GM12878 (cell line): ENCODE measurements at regions not wholly inside any gene's neighbourhood (a gene's known extent, or its start where the extent isn't known, plus 50 kb on each side); places are given as distances from the start of the nearest gene placed in this dataset.

Source experiments
- ATAC-seq: fragments of 200-7000 bp; cut with Tn5 transposase; 3 replicates; pipeline ENCODE4 v1.9.1; 2020; ENCODE audit warnings: mild to moderate bottlenecking, moderate library complexity
- BruUV-seq: library from RNA; stranded (reverse); fragments of 400-500 nt; replicated peaks from 2 replicates; lab custom pipeline; 2021; lab: Mats Ljungman, UMichigan
- CTCF ChIA-PET: fragments of 300-600 bp; sonication (Branson Sonifier 250); formaldehyde crosslinking; extraction: SDS; loops from one replicate; lab custom pipeline; 2021; ENCODE audit warnings: inconsistent platforms; lab: Yijun Ruan, JAX
- POLR2A ChIA-PET: fragments of 350-600 bp; formaldehyde crosslinking; extraction: SDS; loops from one replicate; lab custom pipeline; 2021; ENCODE audit warnings: inconsistent platforms; lab: Charles Lee
- RAD21 ChIA-PET: fragments of 300-600 bp; sonication (Branson Sonifier 250); formaldehyde crosslinking; loops from one replicate; lab custom pipeline; 2023; ENCODE audit warnings: antibody characterized with exemption; ENCODE audit not compliant: unreplicated experiment; lab: Charles Lee
- SMC1A ChIA-PET: fragments of 300-600 bp; sonication (Branson Sonifier 250); formaldehyde crosslinking; loops from one replicate; lab custom pipeline; 2023; ENCODE audit not compliant: unreplicated experiment, uncharacterized antibody; lab: Charles Lee
- DNase-seq: peaks from one replicate; pipeline ENCODE4 v3.0.0-alpha.2; 2011; ENCODE audit warnings: low read depth, low spot score
- FAIRE-seq: peaks from 3 replicates; lab custom pipeline; 2011; peaks lifted over from hg19 to GRCh38; lab: Jason Lieb, UNC
- H2AFZ ChIP-seq: 2 replicates; pipeline ENCODE4 v1.6.0; 2011; ENCODE audit warnings: low read depth, low read length, control low read depth; ENCODE audit not compliant: control insufficient read depth
- H3K27ac ChIP-seq: 2 replicates; pipeline ENCODE4 v1.5.1; 2011; ENCODE audit warnings: control low read depth; ENCODE audit not compliant: control insufficient read depth, insufficient read depth
- H3K27me3 ChIP-seq, 2 experiments: replicated peaks in 1 of 2; 2 replicates each; pipeline versions ENCODE4 v1.6.0 to v1.6.1; 2011; ENCODE audit warnings: low read length in 1 of 2; ENCODE audit not compliant: control insufficient read depth in 2 of 2, insufficient read depth in 2 of 2
- H3K36me3 ChIP-seq, 2 experiments: 2 replicates each; pipeline ENCODE4 v1.5.1; 2011; ENCODE audit warnings: low read length in 1 of 2; ENCODE audit not compliant: control insufficient read depth in 2 of 2, insufficient read depth in 2 of 2
- H3K4me1 ChIP-seq: 2 replicates; pipeline ENCODE4 v1.6.1; 2011; ENCODE audit warnings: mild to moderate bottlenecking, low read length, moderate library complexity, mixed read lengths; ENCODE audit not compliant: control insufficient read depth, insufficient read depth
- H3K4me2 ChIP-seq: 2 replicates; pipeline ENCODE4 v1.6.0; 2011; ENCODE audit warnings: control low read depth; ENCODE audit not compliant: control insufficient read depth, insufficient read depth
- H3K4me3 ChIP-seq: fragments of 200-600 bp; sonication (generic); 2 replicates; pipeline ENCODE4 v1.5.1; 2016
- H3K79me2 ChIP-seq: 2 replicates; pipeline ENCODE4 v1.6.0; 2011; ENCODE audit warnings: low read length; ENCODE audit not compliant: control insufficient read depth, insufficient read depth
- H3K9ac ChIP-seq: 2 replicates; pipeline ENCODE4 v1.8.0; 2011; ENCODE audit warnings: low read length, control low read depth, mixed read lengths; ENCODE audit not compliant: control insufficient read depth, insufficient read depth
- H3K9me3 ChIP-seq: replicated peaks from 3 replicates; pipeline ENCODE4 v1.5.1; 2011; ENCODE audit warnings: mild to moderate bottlenecking, low read length; ENCODE audit not compliant: control insufficient read depth, insufficient read depth
- H4K20me1 ChIP-seq: 2 replicates; pipeline ENCODE4 v1.6.0; 2011; ENCODE audit not compliant: control insufficient read depth, insufficient read depth
- EGR1 ChIP-seq, 2 experiments: IDR thresholded peaks; 1 replicate in 1 of 2; 2 replicates in 1 of 2; pipeline ENCODE4 v1.6.1; 2011 to 2012; ENCODE audit warnings: low read depth in 2 of 2, low read length in 2 of 2, borderline replicate concordance in 1 of 2, mild to moderate bottlenecking in 1 of 2, moderate library complexity in 1 of 2
- FOXK2 ChIP-seq: fragments of 450-650 bp; IDR thresholded peaks from 2 replicates; pipeline ENCODE4 v1.6.1; 2017; ENCODE audit warnings: mild to moderate bottlenecking, moderate library complexity
- LARP7 ChIP-seq: fragments of 450-650 bp; IDR thresholded peaks from 2 replicates; pipeline ENCODE4 v1.6.1; 2017; ENCODE audit warnings: mild to moderate bottlenecking
- in situ Hi-C: fragments of 300-500 bp; cut with MboI; formaldehyde crosslinking; loops from 9 replicates; pipeline ENCODE4 v1.14.3; 2018; ENCODE audit warnings: mixed read lengths
- intact Hi-C: fragments of 100-400 bp; cut with micrococcal nuclease; formaldehyde crosslinking; loops from one replicate; pipeline ENCODE4 v1.14.2; 2022; ENCODE audit not compliant: unreplicated experiment
- TF ChIP-seq, protein P1 (sequence below): IDR thresholded peaks from 2 replicates; pipeline ENCODE4 v1.6.1; 2011; ENCODE audit warnings: low read depth, low read length, improper control_type of control experiment, borderline replicate concordance
- TF ChIP-seq, protein P2 (sequence below): fragments of 450-650 bp; IDR thresholded peaks from 2 replicates; pipeline ENCODE4 v1.6.1; 2017; ENCODE audit warnings: antibody characterized with exemption, mild to moderate bottlenecking, moderate library complexity
- TF ChIP-seq, protein P3 (sequence below): IDR thresholded peaks from 2 replicates; pipeline ENCODE4 v1.6.1; 2012; ENCODE audit warnings: mild to moderate bottlenecking, low read depth, low read length

DNA sequence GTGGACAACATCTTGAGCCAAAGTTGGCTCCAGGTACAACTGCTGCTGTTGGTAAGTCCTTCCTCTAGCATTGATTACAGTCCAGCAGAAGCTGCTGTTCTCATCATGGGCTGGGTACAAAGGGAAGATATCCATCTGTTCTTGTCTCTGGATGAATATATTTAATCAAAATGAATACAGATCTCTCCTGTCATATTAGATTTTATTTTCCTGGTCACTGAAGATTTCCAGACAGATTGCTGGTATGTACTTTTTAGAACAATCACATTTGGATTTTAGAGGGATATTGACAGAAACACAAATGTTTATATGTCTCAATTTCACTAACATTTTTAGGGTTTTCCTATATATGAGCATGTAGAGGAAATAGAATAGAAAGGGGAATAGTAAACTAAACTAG is 155.4 kb upstream of the FHL2 start:
- H3K79me2 ChIP-seq, result no peaks in the 10 kb centered on the region
- CTCF ChIA-PET, result interaction anchor here (1.3 kb wide), 3 partner anchors 8 to 22 kb away, joined by 3 to 5 read pairs (median 3); no protein-coding TSS in a partner anchor
- no peaks in the 10 kb centered on the region; the same call in 2 of the 3 replicates for H3K9me3 ChIP-seq
- H3K36me3 ChIP-seq, result no peaks in the 10 kb centered on the region
- in situ Hi-C loops (no loop called here), intact Hi-C loops (no loop called here)
- H3K4me3 ChIP-seq, result no peak overlapping the region
- no peaks in the 10 kb centered on the region for H3K4me1 ChIP-seq
- FAIRE-seq, result no peak
- H3K9ac ChIP-seq, result no peak overlapping the region
- H3K27me3 ChIP-seq, result peaks cover 0 to 2% of the 10 kb centered on the region in 2 experiments; a peak in 1 of 4 replicates
- POLR2A ChIA-PET, result no interaction called here
- no peak overlapping the region for H3K27ac ChIP-seq
- H2AFZ ChIP-seq, result no peak overlapping the region
- H4K20me1 ChIP-seq, result no peaks in the 10 kb centered on the region
- SMC1A ChIA-PET, result no interaction called here
- no peak for ATAC-seq
- DNase-seq, result no peak
- no TSS peak for BruUV-seq
- H3K4me2 ChIP-seq, result no peak overlapping the region
- RAD21 ChIA-PET, result no interaction called here
- TF ChIP-seq LARP7 (no peak), FOXK2 (no peak), EGR1 (IDR thresholded peaks at IDR 0.05; ENCODE audit: borderline replicate concordance in 1 of 2, low read depth in 2 of 2, low read length in 2 of 2) (no peak)
- TF ChIP-seq, protein P1, sequence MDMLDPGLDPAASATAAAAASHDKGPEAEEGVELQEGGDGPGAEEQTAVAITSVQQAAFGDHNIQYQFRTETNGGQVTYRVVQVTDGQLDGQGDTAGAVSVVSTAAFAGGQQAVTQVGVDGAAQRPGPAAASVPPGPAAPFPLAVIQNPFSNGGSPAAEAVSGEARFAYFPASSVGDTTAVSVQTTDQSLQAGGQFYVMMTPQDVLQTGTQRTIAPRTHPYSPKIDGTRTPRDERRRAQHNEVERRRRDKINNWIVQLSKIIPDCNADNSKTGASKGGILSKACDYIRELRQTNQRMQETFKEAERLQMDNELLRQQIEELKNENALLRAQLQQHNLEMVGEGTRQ, result no peak
- TF ChIP-seq, protein P2, sequence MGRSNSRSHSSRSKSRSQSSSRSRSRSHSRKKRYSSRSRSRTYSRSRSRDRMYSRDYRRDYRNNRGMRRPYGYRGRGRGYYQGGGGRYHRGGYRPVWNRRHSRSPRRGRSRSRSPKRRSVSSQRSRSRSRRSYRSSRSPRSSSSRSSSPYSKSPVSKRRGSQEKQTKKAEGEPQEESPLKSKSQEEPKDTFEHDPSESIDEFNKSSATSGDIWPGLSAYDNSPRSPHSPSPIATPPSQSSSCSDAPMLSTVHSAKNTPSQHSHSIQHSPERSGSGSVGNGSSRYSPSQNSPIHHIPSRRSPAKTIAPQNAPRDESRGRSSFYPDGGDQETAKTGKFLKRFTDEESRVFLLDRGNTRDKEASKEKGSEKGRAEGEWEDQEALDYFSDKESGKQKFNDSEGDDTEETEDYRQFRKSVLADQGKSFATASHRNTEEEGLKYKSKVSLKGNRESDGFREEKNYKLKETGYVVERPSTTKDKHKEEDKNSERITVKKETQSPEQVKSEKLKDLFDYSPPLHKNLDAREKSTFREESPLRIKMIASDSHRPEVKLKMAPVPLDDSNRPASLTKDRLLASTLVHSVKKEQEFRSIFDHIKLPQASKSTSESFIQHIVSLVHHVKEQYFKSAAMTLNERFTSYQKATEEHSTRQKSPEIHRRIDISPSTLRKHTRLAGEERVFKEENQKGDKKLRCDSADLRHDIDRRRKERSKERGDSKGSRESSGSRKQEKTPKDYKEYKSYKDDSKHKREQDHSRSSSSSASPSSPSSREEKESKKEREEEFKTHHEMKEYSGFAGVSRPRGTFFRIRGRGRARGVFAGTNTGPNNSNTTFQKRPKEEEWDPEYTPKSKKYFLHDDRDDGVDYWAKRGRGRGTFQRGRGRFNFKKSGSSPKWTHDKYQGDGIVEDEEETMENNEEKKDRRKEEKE, result no peak
- TF ChIP-seq, protein P3, sequence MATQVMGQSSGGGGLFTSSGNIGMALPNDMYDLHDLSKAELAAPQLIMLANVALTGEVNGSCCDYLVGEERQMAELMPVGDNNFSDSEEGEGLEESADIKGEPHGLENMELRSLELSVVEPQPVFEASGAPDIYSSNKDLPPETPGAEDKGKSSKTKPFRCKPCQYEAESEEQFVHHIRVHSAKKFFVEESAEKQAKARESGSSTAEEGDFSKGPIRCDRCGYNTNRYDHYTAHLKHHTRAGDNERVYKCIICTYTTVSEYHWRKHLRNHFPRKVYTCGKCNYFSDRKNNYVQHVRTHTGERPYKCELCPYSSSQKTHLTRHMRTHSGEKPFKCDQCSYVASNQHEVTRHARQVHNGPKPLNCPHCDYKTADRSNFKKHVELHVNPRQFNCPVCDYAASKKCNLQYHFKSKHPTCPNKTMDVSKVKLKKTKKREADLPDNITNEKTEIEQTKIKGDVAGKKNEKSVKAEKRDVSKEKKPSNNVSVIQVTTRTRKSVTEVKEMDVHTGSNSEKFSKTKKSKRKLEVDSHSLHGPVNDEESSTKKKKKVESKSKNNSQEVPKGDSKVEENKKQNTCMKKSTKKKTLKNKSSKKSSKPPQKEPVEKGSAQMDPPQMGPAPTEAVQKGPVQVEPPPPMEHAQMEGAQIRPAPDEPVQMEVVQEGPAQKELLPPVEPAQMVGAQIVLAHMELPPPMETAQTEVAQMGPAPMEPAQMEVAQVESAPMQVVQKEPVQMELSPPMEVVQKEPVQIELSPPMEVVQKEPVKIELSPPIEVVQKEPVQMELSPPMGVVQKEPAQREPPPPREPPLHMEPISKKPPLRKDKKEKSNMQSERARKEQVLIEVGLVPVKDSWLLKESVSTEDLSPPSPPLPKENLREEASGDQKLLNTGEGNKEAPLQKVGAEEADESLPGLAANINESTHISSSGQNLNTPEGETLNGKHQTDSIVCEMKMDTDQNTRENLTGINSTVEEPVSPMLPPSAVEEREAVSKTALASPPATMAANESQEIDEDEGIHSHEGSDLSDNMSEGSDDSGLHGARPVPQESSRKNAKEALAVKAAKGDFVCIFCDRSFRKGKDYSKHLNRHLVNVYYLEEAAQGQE, result no peak
